IMR-90 (cell line): ENCODE measurements at regions not wholly inside any gene's neighbourhood (a gene's known extent, or its start where the extent isn't known, plus 50 kb on each side); places are given as distances from the start of the nearest gene placed in this dataset.

Source experiments
- ATAC-seq: fragments of 200-7000 bp; cut with Tn5 transposase; 2 replicates; pipeline ENCODE4 v1.9.1; 2020; ENCODE audit warnings: low read depth, mild to moderate bottlenecking, moderate library complexity
- BruUV-seq: library from RNA; stranded (reverse); fragments of 400-500 nt; replicated peaks from 2 replicates; lab custom pipeline; 2021; lab: Mats Ljungman, UMichigan
- CTCF ChIA-PET: fragments of 300-600 bp; formaldehyde crosslinking; extraction: SDS; loops from one replicate; lab custom pipeline; 2021; ENCODE audit warnings: antibody characterized with exemption; lab: Yijun Ruan, JAX
- POLR2A ChIA-PET: fragments of 300-600 bp; sonication (Branson Sonifier 250); formaldehyde crosslinking; loops from one replicate; lab custom pipeline; 2022; ENCODE audit warnings: antibody characterized with exemption; ENCODE audit not compliant: unreplicated experiment; lab: Charles Lee
- DNase-seq: peaks from one replicate; pipeline ENCODE4 v3.0.0; 2013
- H2AFZ ChIP-seq: replicated peaks from 2 replicates; pipeline ENCODE3; 2013; ENCODE audit warnings: low read length, mild to moderate bottlenecking; ENCODE audit not compliant: poor library complexity
- H2AK5ac ChIP-seq: 2 replicates; pipeline ENCODE4 v1.6.1; 2013; ENCODE audit warnings: low read depth, low read length, inconsistent platforms
- H2AK9ac ChIP-seq: replicated peaks from 2 replicates; pipeline ENCODE3; 2013; ENCODE audit warnings: mild to moderate bottlenecking, low read depth, low read length, moderate library complexity; ENCODE audit not compliant: poor library complexity
- H2BK120ac ChIP-seq: 2 replicates; pipeline ENCODE4 v1.6.1; 2013; ENCODE audit warnings: low read depth, low read length, inconsistent platforms
- H2BK15ac ChIP-seq: 3 replicates; pipeline ENCODE4 v1.6.1; 2013; ENCODE audit warnings: low read depth, low read length, inconsistent platforms
- H2BK20ac ChIP-seq: 2 replicates; pipeline ENCODE4 v1.6.1; 2013; ENCODE audit warnings: low read depth, mild to moderate bottlenecking, inconsistent platforms, low read length, moderate library complexity
- H2BK5ac ChIP-seq: 2 replicates; pipeline ENCODE4 v1.6.1; 2013; ENCODE audit warnings: mild to moderate bottlenecking, low read depth, low read length, inconsistent platforms; ENCODE audit not compliant: poor library complexity, severe bottlenecking
- H3K14ac ChIP-seq: replicated peaks from 2 replicates; pipeline ENCODE4 v1.6.1; 2013; ENCODE audit warnings: low read depth, low read length, inconsistent platforms
- H3K18ac ChIP-seq: 2 replicates; pipeline ENCODE4 v1.6.1; 2013; ENCODE audit warnings: low read depth, low read length, control low read depth
- H3K23ac ChIP-seq: 2 replicates; pipeline ENCODE4 v1.6.1; 2013; ENCODE audit warnings: low read depth, low read length, inconsistent platforms
- H3K27ac ChIP-seq: 2 replicates; pipeline ENCODE4 v1.5.1; 2013; ENCODE audit warnings: mild to moderate bottlenecking, control low read depth, low read length; ENCODE audit not compliant: insufficient read depth
- H3K27me3 ChIP-seq: 2 replicates; pipeline ENCODE4 v1.6.1; 2013; ENCODE audit warnings: low read length; ENCODE audit not compliant: control insufficient read depth, insufficient read depth
- H3K36me3 ChIP-seq: 2 replicates; pipeline ENCODE4 v1.6.1; 2013; ENCODE audit warnings: low read length, mixed read lengths; ENCODE audit not compliant: control insufficient read depth, insufficient read depth
- H3K4ac ChIP-seq: 2 replicates; pipeline ENCODE4 v1.6.1; 2013; ENCODE audit warnings: low read depth, low read length, inconsistent platforms
- H3K4me1 ChIP-seq: 2 replicates; pipeline ENCODE4 v1.6.1; 2013; ENCODE audit warnings: low read length, mixed read lengths; ENCODE audit not compliant: control insufficient read depth, insufficient read depth
- H3K4me2 ChIP-seq: 2 replicates; pipeline ENCODE4 v1.6.1; 2013; ENCODE audit warnings: low read depth, mild to moderate bottlenecking, control low read depth, low read length, moderate library complexity
- H3K4me3 ChIP-seq: 2 replicates; pipeline ENCODE4 v1.5.1; 2013; ENCODE audit warnings: low read depth, mild to moderate bottlenecking, control low read depth, low read length, moderate library complexity; ENCODE audit not compliant: insufficient read depth
- H3K56ac ChIP-seq: 2 replicates; pipeline ENCODE4 v1.6.1; 2013; ENCODE audit warnings: low read length, inconsistent platforms; ENCODE audit not compliant: insufficient read depth; ENCODE audit errors: extremely low read depth
- H3K79me1 ChIP-seq, 2 experiments: 2 replicates each; pipeline ENCODE4 v1.6.1; 2013; ENCODE audit warnings: low read length in 2 of 2, inconsistent platforms in 1 of 2, low read depth in 1 of 2
- H3K9ac ChIP-seq: 2 replicates; pipeline ENCODE4 v1.6.1; 2013; ENCODE audit warnings: low read depth, low read length, control low read depth
- H3K9me1 ChIP-seq: 2 replicates; pipeline ENCODE4 v1.6.1; 2013; ENCODE audit warnings: low read length, inconsistent platforms; ENCODE audit not compliant: insufficient read depth
- H3K9me3 ChIP-seq: 2 replicates; pipeline ENCODE4 v1.6.1; 2013; ENCODE audit warnings: low read length; ENCODE audit not compliant: control insufficient read depth, insufficient read depth
- H4K20me1 ChIP-seq: 2 replicates; pipeline ENCODE4 v1.6.1; 2013; ENCODE audit warnings: low read length, inconsistent platforms; ENCODE audit not compliant: insufficient read depth
- H4K5ac ChIP-seq: 2 replicates; pipeline ENCODE4 v1.6.1; 2013; ENCODE audit warnings: mild to moderate bottlenecking, low read depth, low read length, control low read depth
- H4K8ac ChIP-seq, 2 experiments: 2 replicates each; pipeline ENCODE4 v1.6.1; 2013; ENCODE audit warnings: low read depth in 2 of 2, low read length in 2 of 2, control low read depth in 1 of 2, inconsistent platforms in 1 of 2
- H4K91ac ChIP-seq: 2 replicates; pipeline ENCODE4 v1.6.1; 2013; ENCODE audit warnings: low read depth, low read length, inconsistent platforms; ENCODE audit not compliant: insufficient read depth
- NFE2L2 ChIP-seq: fragments of 150-350 bp; IDR thresholded peaks from 2 replicates; pipeline ENCODE4 v1.6.1; 2016; ENCODE audit warnings: low read depth, mild to moderate bottlenecking, low read length
- USF2 ChIP-seq: fragments of 150-350 bp; IDR thresholded peaks from 2 replicates; pipeline ENCODE4 v1.6.1; 2017; ENCODE audit warnings: mild to moderate bottlenecking, antibody characterized with exemption, low read length, low read depth
- WGBS, 2 experiments: methylation state at CpG; one replicate each; pipeline versions ENCODE4 v1.1.5 to v1.1.7; 2013; ENCODE audit warnings: missing lambda C conversion rate in 2 of 2; ENCODE audit not compliant: insufficient read length in 1 of 2; ENCODE audit errors: extremely low coverage in 2 of 2; 5-methylcytosine and 5-hydroxymethylcytosine counted together
- dilution Hi-C: fragments of 300-500 bp; cut with HindIII; formaldehyde crosslinking; loops from one replicate; pipeline ENCODE4 v1.14.3; 2018; ENCODE audit warnings: low sequenced_read_pairs; ENCODE audit not compliant: unreplicated experiment
- in situ Hi-C: fragments of 300-500 bp; cut with MboI; formaldehyde crosslinking; loops from 3 replicates; pipeline ENCODE4 v1.14.3; 2019; ENCODE audit warnings: low sequenced_read_pairs, inconsistent platforms, mixed read lengths
- intact Hi-C: fragments of 100-400 bp; cut with micrococcal nuclease; formaldehyde crosslinking; loops from 2 replicates; pipeline ENCODE4 v1.10.0; 2022

GRCh38 chr5:6083311-6083978, 294.9 kb downstream of the MED10 start:
- Histone ChIP-seq H3K9ac (no peak overlapping the region), H3K18ac (no peak overlapping the region), H3K4me2 (no peak overlapping the region), H3K27me3 (no peaks in the 10 kb centered on the region), H4K5ac (no peak overlapping the region), H3K23ac (no peak overlapping the region), H2AK9ac (no peak overlapping the region), H3K27ac (no peak overlapping the region), H2BK120ac (no peak overlapping the region), H4K91ac (no peak overlapping the region), H3K4ac (no peak overlapping the region), H2BK5ac (no peak overlapping the region), H3K9me3 (peaks cover 45% of the 10 kb centered on the region), H2AFZ (no peak overlapping the region), H3K4me1 (no peaks in the 10 kb centered on the region), H4K8ac (no peak overlapping the region), H3K14ac (no peak overlapping the region), H3K4me3 (no peak overlapping the region), H3K56ac (no peak overlapping the region), H3K9me1 (no peaks in the 10 kb centered on the region), H4K20me1 (no peaks in the 10 kb centered on the region), H2BK20ac (no peak overlapping the region), H2BK15ac (no peak overlapping the region), H3K79me1 (no peaks in the 10 kb centered on the region), H2AK5ac (no peak overlapping the region), H3K36me3 (no peaks in the 10 kb centered on the region)
- ChIA-PET CTCF (no interaction called here), POLR2A (no interaction called here)
- BruUV-seq, result no TSS peak
- DNase-seq (no peak), ATAC-seq (no peak)
- no peak for TF ChIP-seq USF2
- TF ChIP-seq NFE2L2, result no peak
- WGBS, 2 experiments, result 33% methylated on average over 4 of the region's 11 CpGs; no CpG with 5 or more reads in 1 of the 2 experiments
- dilution Hi-C loops, result no loop called here
- intact Hi-C loops, result no loop called here
- in situ Hi-C loops, result no loop called here
